ENCODE measurements at regions not wholly inside any gene's neighbourhood (a gene's known extent, or its start where the extent isn't known, plus 50 kb on each side); places are given as distances from the start of the nearest gene placed in this dataset.
"Not testable (repeated sequence)": the region's sequence is repeated elsewhere in the genome, so short reads cannot be mapped to it uniquely, and the experiment has no call there.

- DNase-seq (ENCODE audit: low read depth in 4 of 4, low spot score in 2 of 4), result no peak
These were observed 51.6 kb upstream of the POMP start for GRCh38 chr13:28607187-28607955.

DNA sequence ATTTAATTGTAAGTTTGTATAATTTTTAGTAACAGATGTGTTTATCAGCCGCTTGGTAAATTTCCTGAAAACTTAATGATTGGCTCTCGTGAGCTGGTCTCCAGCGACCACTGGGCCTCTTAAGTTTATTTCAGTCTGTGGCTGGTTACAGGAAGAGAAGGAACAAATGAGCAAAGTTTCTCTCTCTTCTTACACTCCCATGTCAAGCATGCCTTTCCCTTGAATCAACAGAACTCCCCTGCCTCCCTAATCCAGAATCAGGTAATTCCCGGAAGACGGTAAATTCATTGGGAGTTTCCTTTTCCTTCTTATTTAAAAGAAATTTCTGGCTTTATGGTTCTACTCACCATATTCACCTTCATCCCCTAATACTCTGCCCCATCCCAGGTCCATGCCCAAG, 52.5 kb upstream of the POMP start:
- no peak for DNase-seq (ENCODE audit: low read depth in 4 of 4, low spot score in 2 of 4)

DNA sequence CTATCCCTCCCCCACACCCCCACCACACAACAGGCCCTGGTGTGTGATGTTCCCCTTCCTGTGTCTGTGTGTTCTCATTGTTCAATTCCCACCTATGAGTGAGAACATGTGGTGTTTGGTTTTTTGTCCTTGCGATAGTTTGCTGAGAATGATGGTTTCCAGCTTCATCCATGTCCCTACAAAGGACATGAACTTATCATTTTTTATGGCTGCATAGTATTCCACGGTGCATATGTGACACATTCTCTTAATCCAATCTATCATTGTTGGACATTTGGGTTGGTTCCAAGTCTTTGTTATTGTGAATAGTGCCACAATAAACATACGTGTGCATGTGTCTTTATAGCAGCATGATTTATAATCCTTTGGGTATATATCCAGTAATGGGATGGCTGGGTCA, 53.8 kb upstream of the POMP start:
- not testable (repeated sequence) for DNase-seq (ENCODE audit: low read depth in 4 of 4, low spot score in 2 of 4)

DNA sequence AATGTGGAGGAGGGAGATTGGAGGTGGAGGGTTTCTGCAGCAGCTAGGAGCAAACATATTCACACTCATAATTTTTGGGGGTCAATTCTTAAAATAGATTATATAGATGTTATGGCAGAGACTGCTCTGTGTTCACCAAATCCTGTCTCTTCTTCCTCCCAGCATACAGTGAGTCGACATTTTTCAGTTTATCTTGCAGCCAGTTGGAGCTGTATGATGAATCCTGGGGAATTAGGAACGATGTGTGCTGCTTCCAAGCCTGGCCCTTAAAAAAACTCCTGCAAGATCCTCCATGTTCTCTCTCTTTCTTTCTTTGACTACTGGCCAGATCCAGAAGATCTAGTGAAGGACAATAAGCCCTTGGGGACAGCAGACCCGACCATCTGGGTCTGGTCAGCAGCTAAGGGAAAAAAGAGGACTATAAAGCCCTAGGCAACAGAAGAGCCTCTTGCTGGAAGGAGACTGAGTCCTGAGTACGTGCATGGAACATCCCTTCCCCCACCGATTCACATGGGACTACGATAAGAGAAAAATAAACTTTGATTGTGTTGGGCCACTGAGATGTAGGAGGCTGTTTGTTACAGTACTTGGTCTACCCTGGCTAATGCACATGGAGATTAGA, 55.8 kb upstream of the POMP start:
- no peak for DNase-seq (ENCODE audit: low read depth in 4 of 4, low spot score in 2 of 4)

GRCh38 chr13:28602580-28602979, 56.4 kb upstream of the POMP start:
- DNase-seq (ENCODE audit: low read depth in 4 of 4, low spot score in 2 of 4), result no peak

DNA sequence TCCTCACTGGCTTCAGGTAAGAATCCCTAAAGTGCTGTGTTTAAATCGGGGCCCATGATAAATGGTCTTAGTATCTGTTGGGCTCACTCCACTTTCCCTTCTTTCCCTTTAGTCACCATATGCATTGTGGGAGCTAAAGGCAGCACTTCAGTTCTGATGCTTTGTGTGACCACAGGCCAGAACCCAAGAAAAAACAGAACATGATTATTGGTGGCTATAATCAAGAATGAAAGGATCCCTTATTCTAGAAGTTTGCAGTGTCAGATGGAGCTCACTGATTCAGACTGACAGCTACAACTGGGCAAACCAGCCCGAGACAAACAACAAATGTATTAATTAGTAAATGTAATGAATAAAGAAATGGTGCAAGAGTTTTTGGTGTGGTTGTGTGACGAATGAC, 57.3 kb upstream of the POMP start:
- no peak for DNase-seq (ENCODE audit: low read depth in 4 of 4, low spot score in 2 of 4)

DNA sequence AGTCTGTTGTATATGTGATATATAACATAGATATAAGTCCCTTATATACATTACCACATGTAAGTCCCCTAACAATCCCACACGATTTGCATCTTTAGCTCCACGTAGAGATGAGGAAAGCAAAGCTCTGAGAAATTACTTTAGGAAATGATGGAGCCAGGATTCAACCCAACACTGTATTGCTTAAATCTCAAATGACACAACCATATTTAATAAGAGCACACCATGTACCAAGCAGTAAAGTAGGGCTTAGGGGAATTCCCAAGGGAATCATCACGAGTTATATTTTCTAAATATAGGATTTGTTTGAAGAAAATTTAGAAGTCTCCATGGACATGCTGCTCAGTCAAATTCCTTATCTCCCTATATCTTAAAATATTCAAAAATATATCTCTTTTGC, 61.3 kb upstream of the POMP start:
- no peak for DNase-seq (ENCODE audit: low read depth in 4 of 4, low spot score in 2 of 4)

DNA sequence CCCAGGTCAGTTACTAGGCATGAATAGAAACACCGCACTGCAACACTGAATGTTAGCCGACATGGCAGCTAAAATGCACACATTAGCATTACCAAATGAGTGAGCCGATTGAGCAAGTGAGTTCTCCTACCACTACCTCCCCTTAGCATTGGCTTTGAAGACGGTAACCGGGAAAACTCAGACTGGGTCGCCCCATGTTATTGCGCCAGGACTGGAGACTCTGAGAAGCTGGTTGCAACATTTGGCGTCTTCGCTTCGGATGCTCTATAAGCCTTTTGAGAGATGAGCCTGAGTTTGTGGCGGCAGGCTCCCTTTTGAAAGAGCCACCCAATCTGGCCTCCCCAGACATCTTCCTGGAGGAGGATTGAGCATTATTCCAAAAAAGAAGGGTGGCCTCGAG, 68.5 kb upstream of the POMP start:
- no peak for DNase-seq (ENCODE audit: low read depth in 4 of 4, low spot score in 2 of 4)

DNA sequence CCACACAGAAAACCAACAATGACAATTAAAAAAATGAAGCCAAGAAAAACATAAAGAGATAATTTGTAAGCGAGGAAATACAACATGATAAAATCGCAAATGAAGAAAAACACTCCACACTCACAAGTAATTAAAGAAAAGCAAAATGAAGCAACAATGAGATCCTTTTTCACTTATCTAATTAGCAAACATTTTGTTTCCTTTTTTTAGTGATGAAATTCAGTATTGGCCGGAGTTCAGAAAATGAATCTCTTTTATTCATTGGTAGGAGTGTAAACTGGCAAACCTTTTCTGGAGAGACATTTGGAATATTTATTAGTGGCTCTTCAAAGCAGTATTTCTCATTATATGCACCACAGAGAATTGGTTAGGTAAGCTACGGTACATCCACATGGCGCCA, 70.6 kb upstream of the POMP start:
- no peak for DNase-seq (ENCODE audit: low read depth in 4 of 4, low spot score in 2 of 4)

DNA sequence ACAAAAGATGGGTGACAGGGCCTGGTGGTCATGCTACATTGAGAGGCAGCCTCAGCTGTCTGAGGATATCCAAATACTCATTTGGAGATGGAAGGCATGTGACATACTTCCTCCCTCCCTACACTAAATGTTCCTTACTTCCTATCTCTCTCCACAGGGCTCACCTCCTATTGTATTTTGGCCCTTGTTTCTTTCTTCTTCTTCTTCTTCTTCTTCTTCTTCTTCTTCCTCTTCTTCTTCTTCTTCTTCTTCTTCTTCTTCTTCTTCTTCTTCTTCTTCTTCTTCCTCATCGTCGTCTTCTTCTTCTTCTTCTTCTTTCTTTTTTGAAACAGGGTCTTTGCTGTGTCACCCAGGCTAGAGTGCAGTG, 71.8 kb upstream of the POMP start:
- no peak for DNase-seq (ENCODE audit: low read depth in 4 of 4, low spot score in 2 of 4)

- no peak for DNase-seq (ENCODE audit: low read depth in 4 of 4, low spot score in 2 of 4)
These were observed 72.3 kb upstream of the POMP start for GRCh38 chr13:28586439-28587173.

- DNase-seq (ENCODE audit: low read depth in 4 of 4, low spot score in 2 of 4), result no peak
These were observed 73.4 kb upstream of the POMP start for GRCh38 chr13:28585561-28585960.

DNA sequence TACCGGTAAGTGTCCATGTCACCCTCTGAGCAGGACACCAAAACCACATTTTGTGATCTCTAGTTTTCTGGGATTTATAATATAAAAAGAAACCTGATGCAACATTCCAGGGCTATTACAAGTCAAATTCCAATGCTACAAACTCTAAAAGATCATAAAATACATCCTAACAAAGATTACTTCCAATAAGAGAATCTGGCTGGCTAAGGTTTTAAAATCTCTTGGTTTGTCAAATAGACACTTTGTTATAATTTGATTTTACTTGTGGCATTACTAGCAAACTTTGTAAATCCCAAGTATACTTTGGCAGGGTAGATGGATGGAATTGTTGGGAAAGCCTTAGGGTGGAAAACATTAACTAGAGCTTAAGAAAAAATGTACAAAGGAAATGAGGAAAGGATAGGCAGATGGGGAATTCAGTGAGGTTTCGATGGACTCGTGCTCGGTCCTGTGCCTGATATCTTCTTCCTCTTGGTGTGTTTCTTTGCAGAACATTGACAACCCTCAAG, 74.0 kb upstream of the POMP start:
- DNase-seq (ENCODE audit: low read depth in 4 of 4, low spot score in 2 of 4), result no peak

- no peak for DNase-seq (ENCODE audit: low read depth in 4 of 4, low spot score in 2 of 4)
These were observed 75.3 kb upstream of the POMP start for GRCh38 chr13:28583651-28584091.

DNA sequence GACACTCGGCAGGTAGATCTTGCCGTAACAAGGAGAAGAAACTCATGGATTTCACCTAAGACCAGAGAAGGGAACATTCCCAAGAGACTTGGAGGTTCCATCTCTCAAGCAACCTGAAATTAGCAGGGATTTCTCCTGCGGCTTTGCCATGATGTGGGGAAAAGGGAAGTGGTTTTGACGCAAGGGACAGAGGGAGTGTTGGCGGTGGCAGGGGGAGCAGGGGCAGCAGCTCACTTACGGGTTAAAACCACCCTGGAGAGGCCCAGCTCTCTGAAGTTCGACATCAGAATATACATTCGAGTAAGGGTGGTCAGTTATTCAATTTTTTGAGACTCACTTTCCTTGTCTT, 76.1 kb upstream of the POMP start:
- no peak for DNase-seq (ENCODE audit: low read depth in 4 of 4, low spot score in 2 of 4)

- no peak for DNase-seq (ENCODE audit: low read depth in 4 of 4, low spot score in 2 of 4)
These were observed 76.6 kb upstream of the POMP start for GRCh38 chr13:28582225-28582891.

GRCh38 chr13:28581451-28581850, 77.5 kb upstream of the POMP start:
- no peak for DNase-seq (ENCODE audit: low read depth in 4 of 4, low spot score in 2 of 4)

- DNase-seq (ENCODE audit: low read depth in 4 of 4, low spot score in 2 of 4), result no peak
These were observed 79.2 kb upstream of the POMP start for GRCh38 chr13:28579736-28580135.

- DNase-seq (ENCODE audit: low read depth in 4 of 4, low spot score in 2 of 4), result no peak
These were observed 79.6 kb upstream of the POMP start for GRCh38 chr13:28579322-28579721.

DNA sequence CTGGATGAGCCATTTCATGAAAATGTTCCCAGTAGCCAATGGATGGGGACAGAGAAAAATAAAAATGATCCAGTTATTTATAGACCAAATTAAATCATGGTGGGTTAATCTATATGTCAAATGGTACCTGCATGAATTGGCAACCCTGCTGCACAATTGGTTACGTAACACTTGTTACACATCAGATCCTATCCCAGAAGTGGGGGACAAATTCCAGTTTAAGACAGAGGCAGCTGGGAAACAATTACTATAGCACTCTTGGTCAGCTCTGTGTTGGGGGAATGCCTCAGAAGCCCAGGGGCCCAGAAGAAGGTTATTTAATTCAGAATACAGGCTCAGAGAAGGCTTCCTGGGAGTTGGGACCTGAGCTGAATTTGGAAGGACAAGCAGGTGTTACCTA, 81.1 kb upstream of the FLT1 start:
- DNase-seq (ENCODE audit: low read depth in 4 of 4, low spot score in 2 of 4), result no peak

DNA sequence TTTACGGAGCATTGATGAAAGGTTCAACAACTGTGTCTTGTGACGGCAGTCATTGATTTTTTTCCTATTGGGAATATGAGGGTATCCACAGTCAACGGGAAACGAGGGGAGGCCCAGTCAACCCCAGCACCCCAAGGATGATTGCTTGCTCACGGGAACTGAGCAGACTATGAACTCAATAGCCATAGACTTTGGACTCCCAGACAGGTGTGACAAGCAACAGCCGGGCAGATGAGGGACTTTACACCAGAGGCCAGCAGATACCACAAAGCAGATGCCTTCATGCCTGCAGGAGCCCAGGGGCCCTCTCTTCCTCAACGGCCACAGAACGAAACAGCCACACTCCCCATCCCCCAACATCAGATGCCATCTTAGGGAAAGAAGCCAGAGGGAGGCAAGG, 80.3 kb upstream of the FLT1 start:
- no peak for DNase-seq (ENCODE audit: low read depth in 4 of 4, low spot score in 2 of 4)
